ENCODE measurements at regions not wholly inside any gene's neighbourhood (a gene's known extent, or its start where the extent isn't known, plus 50 kb on each side); places are given as distances from the start of the nearest gene placed in this dataset.

- no peak for DNase-seq
Observed at GRCh38 chr16:86373276-86373901, 136.9 kb upstream of the FOXF1 start.

GRCh38 chr16:86374603-86375130 lies 135.7 kb upstream of the FOXF1 start:
- no peak for DNase-seq

- peak in 1 of 4 experiments; percentile 8 for DNase-seq
Observed at GRCh38 chr16:86375364-86375763, 135.0 kb upstream of the FOXF1 start.

DNA sequence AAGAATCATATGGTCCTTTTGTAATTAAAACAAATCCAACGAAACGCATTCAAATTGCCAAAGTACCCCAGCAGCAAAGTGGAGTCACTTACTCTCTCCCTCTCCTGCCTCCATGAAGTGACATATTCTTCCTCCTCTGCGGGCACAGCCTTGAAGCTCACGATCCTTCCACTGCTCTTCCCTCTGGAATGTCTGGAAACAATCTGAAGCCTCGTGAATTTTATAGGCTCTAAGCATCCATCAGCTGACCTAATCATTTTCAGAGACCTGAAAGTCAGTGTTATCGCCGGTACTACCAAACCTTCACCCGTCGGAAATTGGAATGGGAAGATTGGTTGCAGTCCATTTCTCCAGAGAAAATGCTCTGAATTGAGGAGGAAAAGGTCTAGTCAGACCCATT lies 134.5 kb upstream of the FOXF1 start:
- no peak for DNase-seq

- DNase-seq, result peak; percentile 38 to 68 (median 52)
Observed at GRCh38 chr16:86376837-86377236, 133.5 kb upstream of the FOXF1 start.

GRCh38 chr16:86377251-86378022 lies 132.9 kb upstream of the FOXF1 start:
- no peak for DNase-seq

DNA sequence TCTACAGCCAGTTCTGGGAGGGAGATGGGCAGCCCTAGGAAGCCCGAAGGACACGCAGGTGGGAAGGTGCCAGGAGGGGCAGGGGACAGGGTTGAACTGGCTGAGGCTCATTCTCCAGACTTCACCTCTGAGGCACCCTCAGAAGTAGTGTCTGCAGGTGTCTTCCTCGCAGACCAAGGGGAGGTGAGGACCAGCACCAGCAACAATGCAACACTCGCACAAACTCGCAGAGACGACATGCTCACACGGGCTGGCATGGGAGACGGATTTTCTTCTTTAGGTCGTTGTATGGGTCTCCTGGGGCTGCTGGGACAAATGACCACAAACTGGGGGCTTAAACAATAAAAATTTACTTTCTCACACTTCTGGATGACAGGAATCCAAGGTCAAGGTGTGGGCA lies 132.2 kb upstream of the FOXF1 start:
- DNase-seq, result no peak

- no peak for DNase-seq
Observed at GRCh38 chr16:86378831-86379504, 131.4 kb upstream of the FOXF1 start.

GRCh38 chr16:86379505-86379846 lies 130.9 kb upstream of the FOXF1 start:
- DNase-seq, result peak in 2 of 4 experiments; percentile 5 to 12

DNA sequence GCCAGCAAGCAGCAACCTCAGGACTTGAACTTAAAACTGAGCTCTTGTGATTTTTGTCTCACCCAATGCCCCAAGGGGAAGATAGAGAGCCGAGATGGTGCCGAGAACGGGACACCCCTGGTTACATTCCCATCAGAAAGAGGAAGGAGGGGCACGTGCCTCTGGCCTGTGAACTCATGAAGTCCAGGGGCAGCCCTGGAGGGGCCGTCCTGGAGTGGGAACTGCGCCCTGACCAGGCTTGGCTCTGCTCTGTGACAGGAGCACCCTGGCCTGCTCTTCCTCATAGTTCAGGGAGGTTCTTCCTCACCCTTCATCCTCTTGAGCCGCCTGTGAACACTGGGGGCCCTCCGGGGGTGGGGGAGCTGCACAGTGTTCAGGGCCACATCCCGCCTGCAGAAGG lies 130.3 kb upstream of the FOXF1 start:
- DNase-seq, result peak; percentile 16 to 74 (median 52)

DNA sequence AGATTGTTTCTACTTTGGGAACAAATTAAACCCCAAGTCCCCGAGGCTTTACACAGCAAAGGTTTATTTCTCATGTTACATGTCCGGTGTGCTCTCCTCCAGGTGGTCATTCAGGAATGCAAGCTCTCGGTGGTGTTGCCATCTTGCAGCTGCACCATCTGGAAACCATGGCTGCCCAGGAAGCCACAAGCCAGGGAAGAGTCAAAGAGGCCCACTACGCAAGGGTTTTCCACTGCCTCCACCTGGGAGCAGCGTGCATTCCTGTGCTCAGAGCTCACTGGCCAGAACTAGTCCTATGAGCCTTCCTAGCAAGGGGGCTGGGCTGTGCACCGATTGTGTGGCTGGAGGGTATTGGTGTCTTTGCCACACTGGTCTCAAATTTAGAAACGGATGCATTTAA lies 128.8 kb upstream of the FOXF1 start:
- no peak for DNase-seq

GRCh38 chr16:86382067-86382773 lies 128.1 kb upstream of the FOXF1 start:
- DNase-seq, result no peak

- no peak for DNase-seq
Observed at GRCh38 chr16:86382774-86383407, 127.4 kb upstream of the FOXF1 start.

DNA sequence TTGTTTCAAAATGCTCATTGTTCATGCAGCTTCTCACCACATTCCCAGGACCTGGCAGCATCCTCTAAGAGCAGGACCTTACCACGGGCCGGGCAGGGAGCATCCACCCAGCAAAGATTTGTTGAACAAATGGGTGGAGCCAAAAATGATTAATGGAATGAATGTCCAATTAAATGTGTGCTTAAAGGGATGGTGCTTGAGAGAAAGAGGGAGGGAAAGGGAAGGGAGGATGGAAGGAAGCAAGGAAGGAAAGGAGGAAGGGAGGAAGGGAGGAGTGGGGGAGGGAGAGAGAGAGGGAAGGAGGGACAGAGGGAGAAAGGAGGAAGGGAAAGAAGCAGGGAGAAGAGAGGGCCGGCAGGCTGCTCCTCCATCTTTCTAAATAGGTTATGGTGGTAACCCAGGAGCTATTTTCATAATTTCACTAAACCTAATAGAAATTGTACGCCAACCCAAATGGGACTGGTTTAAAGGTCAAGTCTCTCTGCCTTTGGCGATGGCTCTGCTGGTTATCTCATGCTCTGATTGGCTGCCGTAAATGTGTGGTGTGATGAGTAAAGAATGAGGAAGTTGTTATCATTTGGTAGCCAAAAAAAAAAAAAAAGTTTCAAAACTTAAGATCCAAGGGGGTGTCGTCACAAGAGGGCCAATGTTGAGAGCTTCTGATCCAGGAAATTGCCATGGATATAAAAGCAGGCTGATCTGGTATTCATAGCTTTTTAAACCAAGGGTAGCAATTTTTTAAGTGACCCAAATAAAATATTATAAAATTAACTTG lies 126.7 kb upstream of the FOXF1 start:
- peak; percentile 8 to 51 (median 16) for DNase-seq

DNA sequence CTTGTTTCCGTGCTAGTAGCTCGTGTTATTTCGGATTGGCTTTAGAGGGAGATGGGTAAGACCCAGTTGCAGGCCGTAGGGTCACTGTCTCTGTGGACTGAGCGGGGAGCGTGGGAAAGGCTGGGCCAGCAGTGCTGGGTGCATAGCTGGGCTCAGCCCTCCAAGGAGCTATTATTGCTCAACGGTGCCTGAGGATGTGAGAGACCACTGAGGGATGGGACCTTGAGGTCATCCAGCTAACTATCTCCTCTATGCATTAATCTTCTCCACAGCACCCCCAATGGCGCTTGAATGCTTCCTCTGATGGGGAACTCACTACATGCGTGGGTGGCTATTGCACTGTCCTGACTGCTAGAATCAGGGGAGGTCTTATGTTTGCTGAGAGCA lies 126.1 kb upstream of the FOXF1 start:
- peak; percentile 18 to 51 (median 44) for DNase-seq

GRCh38 chr16:86384980-86385379 lies 125.3 kb upstream of the FOXF1 start:
- no peak for DNase-seq

- DNase-seq, result peak; percentile 51 to 81 (median 64)
Observed at GRCh38 chr16:86387468-86388440, 122.6 kb upstream of the FOXF1 start.

- no peak for DNase-seq
Observed at GRCh38 chr16:86388976-86389375, 121.4 kb upstream of the FOXF1 start.

GRCh38 chr16:86389566-86390328 lies 120.6 kb upstream of the FOXF1 start:
- no peak for DNase-seq

GRCh38 chr16:86390335-86390734 lies 120.0 kb upstream of the FOXF1 start:
- DNase-seq, result no peak

Data from suppressor macrophage (primary cell).